ENCODE measurements at regions not wholly inside any gene's neighbourhood (a gene's known extent, or its start where the extent isn't known, plus 50 kb on each side); places are given as distances from the start of the nearest gene placed in this dataset.

DNA sequence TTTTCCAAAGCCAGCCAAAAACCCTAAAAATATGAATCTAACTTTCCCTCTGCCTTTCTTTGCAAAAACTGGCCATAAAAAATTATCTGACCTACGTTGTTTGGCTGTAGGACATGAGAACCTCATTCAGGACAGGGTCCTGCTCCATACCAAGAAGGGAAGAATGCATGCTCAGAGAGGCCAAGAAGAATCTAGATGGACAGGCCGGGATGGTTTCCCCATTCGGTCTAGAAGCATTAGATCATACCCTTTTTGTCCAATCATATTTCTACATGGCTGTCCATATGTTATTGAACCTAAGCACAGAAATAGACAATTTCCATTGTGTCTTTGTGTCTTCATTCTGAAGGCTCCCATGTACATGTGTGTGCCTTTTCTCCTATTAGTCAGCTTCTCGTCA, 2120.4 kb upstream of the PIK3C3 start:
- H3K9ac ChIP-seq: no peak overlapping the region
- H2AFZ ChIP-seq (ENCODE audit: low read depth): no peak overlapping the region
- no peaks in the 10 kb centered on the region for H3K27me3 ChIP-seq (ENCODE audit: insufficient read depth, low read depth)
- H3K79me2 ChIP-seq (ENCODE audit: insufficient read depth, low read depth): no peaks in the 10 kb centered on the region
- no peak overlapping the region for H3K4me3 ChIP-seq (IDR thresholded peaks at IDR 0.05; ENCODE audit: insufficient read depth, low read depth, low read length)
- TF ChIP-seq, protein P1, sequence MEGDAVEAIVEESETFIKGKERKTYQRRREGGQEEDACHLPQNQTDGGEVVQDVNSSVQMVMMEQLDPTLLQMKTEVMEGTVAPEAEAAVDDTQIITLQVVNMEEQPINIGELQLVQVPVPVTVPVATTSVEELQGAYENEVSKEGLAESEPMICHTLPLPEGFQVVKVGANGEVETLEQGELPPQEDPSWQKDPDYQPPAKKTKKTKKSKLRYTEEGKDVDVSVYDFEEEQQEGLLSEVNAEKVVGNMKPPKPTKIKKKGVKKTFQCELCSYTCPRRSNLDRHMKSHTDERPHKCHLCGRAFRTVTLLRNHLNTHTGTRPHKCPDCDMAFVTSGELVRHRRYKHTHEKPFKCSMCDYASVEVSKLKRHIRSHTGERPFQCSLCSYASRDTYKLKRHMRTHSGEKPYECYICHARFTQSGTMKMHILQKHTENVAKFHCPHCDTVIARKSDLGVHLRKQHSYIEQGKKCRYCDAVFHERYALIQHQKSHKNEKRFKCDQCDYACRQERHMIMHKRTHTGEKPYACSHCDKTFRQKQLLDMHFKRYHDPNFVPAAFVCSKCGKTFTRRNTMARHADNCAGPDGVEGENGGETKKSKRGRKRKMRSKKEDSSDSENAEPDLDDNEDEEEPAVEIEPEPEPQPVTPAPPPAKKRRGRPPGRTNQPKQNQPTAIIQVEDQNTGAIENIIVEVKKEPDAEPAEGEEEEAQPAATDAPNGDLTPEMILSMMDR (conservative IDR thresholded peaks at IDR 0.05; ENCODE audit: low read depth, low read length): no peak
- H4K20me1 ChIP-seq (ENCODE audit: insufficient read depth): no peaks in the 10 kb centered on the region
- no peaks in the 10 kb centered on the region for H3K4me1 ChIP-seq (ENCODE audit: low read depth, poor library complexity, severe bottlenecking)
- H3K27ac ChIP-seq: no peak overlapping the region
- H3K4me2 ChIP-seq: no peak overlapping the region
- no peaks in the 10 kb centered on the region for H3K36me3 ChIP-seq (ENCODE audit: insufficient read depth)

DNA sequence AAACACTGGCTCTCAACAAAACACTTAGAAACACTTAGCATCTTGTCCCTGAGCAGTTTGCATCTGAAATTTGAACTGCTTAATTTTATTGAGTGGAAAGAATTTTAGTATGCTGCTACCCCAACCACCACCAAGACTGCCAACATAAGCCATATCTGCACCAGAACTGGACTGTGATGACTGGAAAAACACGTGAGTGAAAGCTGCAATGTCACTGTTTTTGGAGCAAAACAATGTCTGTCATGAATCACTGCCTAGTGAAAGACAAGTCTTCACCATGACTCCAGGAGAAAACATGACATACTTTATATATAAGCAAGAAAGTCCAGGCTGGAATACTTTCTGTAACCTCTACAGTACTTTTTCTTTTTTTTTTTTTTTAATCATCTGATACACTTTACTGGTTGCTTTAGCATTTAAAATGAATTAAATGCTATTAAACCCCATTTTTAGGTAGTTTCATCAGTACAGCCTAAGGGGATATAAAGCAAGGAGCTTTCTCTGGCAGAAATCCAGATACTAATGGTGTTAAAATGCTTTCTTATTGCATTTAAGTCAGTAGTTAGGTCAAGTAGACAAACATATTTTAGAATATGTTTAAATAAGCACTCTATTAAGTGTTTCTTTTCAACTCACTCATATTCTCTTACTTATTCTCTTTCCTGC, 2129.4 kb upstream of the PIK3C3 start:
- Histone ChIP-seq H4K20me1 (ENCODE audit: insufficient read depth) (no peaks in the 10 kb centered on the region), H3K4me3 (IDR thresholded peaks at IDR 0.05; ENCODE audit: insufficient read depth, low read depth, low read length) (no peak overlapping the region), H3K4me1 (ENCODE audit: low read depth, poor library complexity, severe bottlenecking) (no peaks in the 10 kb centered on the region), H3K4me2 (no peak overlapping the region), H3K27me3 (ENCODE audit: insufficient read depth, low read depth) (no peaks in the 10 kb centered on the region), H3K9ac (no peak overlapping the region), H3K79me2 (ENCODE audit: insufficient read depth, low read depth) (no peaks in the 10 kb centered on the region), H3K36me3 (ENCODE audit: insufficient read depth) (no peaks in the 10 kb centered on the region), H3K27ac (no peak overlapping the region), H2AFZ (ENCODE audit: low read depth) (no peak overlapping the region)
- TF ChIP-seq, protein P1 (conservative IDR thresholded peaks at IDR 0.05; ENCODE audit: low read depth, low read length): no peak

DNA sequence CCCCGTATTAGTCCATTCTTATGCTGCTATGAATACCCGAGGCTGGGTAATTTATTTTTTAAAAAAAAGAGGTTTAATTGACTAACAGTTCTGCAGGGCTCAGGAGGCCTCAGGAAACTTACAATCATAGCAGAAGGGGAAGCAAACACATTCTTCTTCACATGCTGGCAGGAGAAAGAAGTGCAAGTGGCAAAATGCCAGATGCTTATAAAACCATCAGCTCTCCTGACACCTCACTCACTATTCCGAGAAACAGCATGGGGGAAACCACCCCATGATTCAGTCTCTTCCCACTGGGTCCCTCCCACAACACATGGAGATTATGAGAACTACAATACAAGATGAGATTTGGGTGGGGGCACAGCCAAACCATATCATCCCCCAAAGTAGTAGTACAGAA, 2148.5 kb upstream of the PIK3C3 start:
- no peaks in the 10 kb centered on the region for H3K79me2 ChIP-seq (ENCODE audit: insufficient read depth, low read depth)
- H4K20me1 ChIP-seq (ENCODE audit: insufficient read depth): no peaks in the 10 kb centered on the region
- no peak overlapping the region for H3K9ac ChIP-seq
- H3K27me3 ChIP-seq (ENCODE audit: insufficient read depth, low read depth): no peaks in the 10 kb centered on the region
- TF ChIP-seq, protein P1 (conservative IDR thresholded peaks at IDR 0.05; ENCODE audit: low read depth, low read length): no peak
- H3K27ac ChIP-seq: no peak overlapping the region
- no peak overlapping the region for H2AFZ ChIP-seq (ENCODE audit: low read depth)
- no peak overlapping the region for H3K4me3 ChIP-seq (IDR thresholded peaks at IDR 0.05; ENCODE audit: insufficient read depth, low read depth, low read length)
- no peaks in the 10 kb centered on the region for H3K36me3 ChIP-seq (ENCODE audit: insufficient read depth)
- H3K4me2 ChIP-seq: no peak overlapping the region
- H3K4me1 ChIP-seq (ENCODE audit: low read depth, poor library complexity, severe bottlenecking): peaks cover 7% of the 10 kb centered on the region

DNA sequence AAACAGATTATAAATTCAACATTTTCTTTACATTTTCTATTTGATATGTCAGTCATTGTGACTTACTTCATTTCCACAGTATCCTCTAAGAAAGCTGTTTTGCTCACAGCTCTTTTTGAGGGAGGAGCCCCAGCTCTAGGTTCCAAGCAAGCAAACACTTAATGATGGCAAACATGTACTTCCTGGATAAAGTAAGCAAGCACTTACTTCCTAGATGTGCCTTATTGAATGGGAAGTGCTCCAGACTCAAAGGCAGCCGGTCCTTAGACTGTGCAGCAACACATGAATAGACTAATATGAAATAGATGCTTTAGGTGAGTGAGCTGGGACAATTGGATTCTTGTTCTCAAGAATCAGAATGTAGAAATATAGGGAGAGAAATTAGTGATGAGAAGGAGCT, 2149.8 kb upstream of the PIK3C3 start:
- H3K4me3 ChIP-seq (IDR thresholded peaks at IDR 0.05; ENCODE audit: insufficient read depth, low read depth, low read length): no peak overlapping the region
- TF ChIP-seq, protein P1 (conservative IDR thresholded peaks at IDR 0.05; ENCODE audit: low read depth, low read length): no peak
- no peaks in the 10 kb centered on the region for H4K20me1 ChIP-seq (ENCODE audit: insufficient read depth)
- no peak overlapping the region for H3K9ac ChIP-seq
- no peak overlapping the region for H3K4me2 ChIP-seq
- H2AFZ ChIP-seq (ENCODE audit: low read depth): no peak overlapping the region
- no peaks in the 10 kb centered on the region for H3K36me3 ChIP-seq (ENCODE audit: insufficient read depth)
- no peaks in the 10 kb centered on the region for H3K27me3 ChIP-seq (ENCODE audit: insufficient read depth, low read depth)
- H3K27ac ChIP-seq: no peak overlapping the region
- H3K4me1 ChIP-seq (ENCODE audit: low read depth, poor library complexity, severe bottlenecking): no peaks in the 10 kb centered on the region
- no peaks in the 10 kb centered on the region for H3K79me2 ChIP-seq (ENCODE audit: insufficient read depth, low read depth)
